ENCODE measurements at regions not wholly inside any gene's neighbourhood (a gene's known extent, or its start where the extent isn't known, plus 50 kb on each side); places are given as distances from the start of the nearest gene placed in this dataset.
A peak's percentile ranks its signal among the peaks of the same experiment; 100 is the strongest.

DNA sequence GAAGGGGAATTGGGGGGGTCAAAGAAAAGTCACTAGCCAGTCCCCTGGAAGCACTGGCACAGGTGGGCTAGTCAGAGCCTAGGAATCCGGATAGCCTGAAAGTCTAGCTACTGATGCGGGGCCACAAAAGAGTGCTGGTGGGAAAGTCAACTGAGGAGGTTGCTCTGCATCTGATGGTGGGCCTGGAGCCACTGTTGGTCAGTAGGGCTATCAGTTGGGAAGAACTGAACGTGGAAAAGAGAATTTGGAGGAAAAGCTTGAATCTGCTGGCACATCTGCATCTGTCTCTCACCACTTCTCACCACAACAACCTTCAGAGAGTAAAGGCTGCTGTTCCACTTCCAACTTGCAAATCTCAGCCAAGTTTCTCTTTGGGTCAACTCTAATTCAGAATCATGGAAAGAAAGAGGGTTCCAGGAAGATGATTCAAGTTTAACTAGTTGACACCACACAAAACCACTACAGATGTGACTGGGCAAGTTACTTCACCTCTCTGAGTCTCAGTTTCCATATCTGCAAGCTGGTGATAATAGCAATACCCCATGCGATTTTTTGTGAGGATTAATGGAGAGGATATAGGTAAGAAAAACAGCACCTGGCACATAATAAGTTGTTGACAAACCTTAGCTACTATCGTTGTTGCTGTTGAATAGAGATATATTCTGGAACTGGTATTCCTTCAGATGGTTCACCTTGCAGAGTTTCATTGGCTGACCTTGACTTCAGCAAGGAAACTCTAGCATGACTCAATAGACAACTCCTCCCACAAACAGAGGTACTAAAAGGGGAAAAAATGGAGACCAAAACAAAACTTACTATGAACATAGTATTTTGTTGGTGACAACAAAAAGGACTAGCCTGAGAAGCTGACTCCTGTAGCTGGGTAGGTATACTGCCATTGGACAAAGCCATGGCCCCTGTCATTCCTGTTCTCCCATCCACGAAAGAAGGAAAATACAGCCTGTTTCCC, 280.2 kb upstream of the STT3B start:
- Mint-ChIP-seq H3K27ac (peak overlapping the region; percentile 96), H3K9me3 (no peaks in the 10 kb centered on the region), H3K4me1 (ENCODE audit: low read depth) (peaks cover 73% of the 10 kb centered on the region), H3K4me3 (peak overlapping the region; percentile 14), H3K36me3 (peaks cover 2% of the 10 kb centered on the region), H3K27me3 (no peaks in the 10 kb centered on the region)
- ChIA-PET CTCF (interaction anchor here (0.6 to 1.1 kb wide), 2 partner anchors 10 to 120 kb away, joined by 3 to 4 read pairs; no protein-coding TSS in a partner anchor), POLR2A (interaction anchor here (0.7 to 4.0 kb wide), 7 partner anchors 20 to 280 kb away, joined by 3 to 25 read pairs (median 4); partner anchors contain the start of gene STT3B)
- DNase-seq: peak; percentile 41
- intact Hi-C loops (cut with micrococcal nuclease): loop anchor here (1.0 to 5.0 kb wide), 16 partner anchors 10 to 905 kb away; partner anchors contain the start of gene STT3B

DNA sequence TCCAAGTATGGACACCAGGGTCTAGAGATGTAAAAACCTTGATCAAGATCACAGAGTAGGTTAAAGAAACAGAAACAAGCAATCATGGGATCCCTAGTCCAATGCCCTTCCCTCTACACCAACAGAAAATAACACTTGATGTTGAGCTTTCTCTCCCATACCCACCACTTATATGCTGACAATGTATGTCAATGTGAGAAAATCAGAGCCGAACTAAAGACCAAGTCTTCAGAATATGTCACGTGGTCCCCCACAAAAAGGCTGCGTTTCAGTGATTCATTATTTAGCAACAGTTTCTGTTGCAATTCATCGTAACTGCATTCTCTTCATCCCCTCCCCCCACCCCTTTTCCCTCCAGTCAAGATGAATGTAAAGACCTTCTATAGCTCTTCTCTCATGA, 278.9 kb upstream of the STT3B start:
- Mint-ChIP-seq H3K36me3 (peaks cover 2% of the 10 kb centered on the region), H3K27ac (peak overlapping the region; percentile 96), H3K9me3 (no peaks in the 10 kb centered on the region), H3K27me3 (no peaks in the 10 kb centered on the region), H3K4me3 (peak overlapping the region; percentile 30), H3K4me1 (ENCODE audit: low read depth) (peaks cover 62% of the 10 kb centered on the region)
- DNase-seq: peak; percentile 62
- intact Hi-C loops (cut with micrococcal nuclease): loop anchor here (2.0 to 5.0 kb wide), 6 partner anchors 34 to 906 kb away; no protein-coding TSS in a partner anchor
- ChIA-PET CTCF (interaction anchor here (0.7 to 1.2 kb wide), 2 partner anchors 12 to 291 kb away, joined by 3 to 4 read pairs; no protein-coding TSS in a partner anchor), POLR2A (interaction anchor here (0.6 to 4.0 kb wide), 5 partner anchors 11 to 600 kb away, joined by 3 to 25 read pairs (median 5); partner anchors contain the start of gene STT3B)

DNA sequence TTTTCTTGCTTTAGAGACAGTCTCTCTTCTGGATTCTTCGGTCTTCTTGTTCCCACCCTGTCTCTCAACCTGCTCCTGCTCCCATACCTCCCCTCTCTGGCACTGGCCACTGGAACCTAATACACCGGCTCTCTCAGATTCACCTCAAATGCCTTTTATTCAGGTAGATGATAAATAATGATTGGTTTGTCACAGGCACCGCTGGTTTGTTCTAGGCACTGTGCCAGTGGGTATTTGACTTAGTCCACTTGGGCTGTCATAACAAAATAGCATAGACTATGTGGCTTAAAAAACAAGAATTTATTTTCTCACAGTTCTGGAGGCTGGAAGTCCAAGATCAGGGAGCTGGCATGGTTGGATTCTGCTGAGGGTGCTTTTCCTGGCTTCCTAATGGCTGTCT, 278.2 kb upstream of the STT3B start:
- H3K4me3 Mint-ChIP-seq: no peak overlapping the region

DNA sequence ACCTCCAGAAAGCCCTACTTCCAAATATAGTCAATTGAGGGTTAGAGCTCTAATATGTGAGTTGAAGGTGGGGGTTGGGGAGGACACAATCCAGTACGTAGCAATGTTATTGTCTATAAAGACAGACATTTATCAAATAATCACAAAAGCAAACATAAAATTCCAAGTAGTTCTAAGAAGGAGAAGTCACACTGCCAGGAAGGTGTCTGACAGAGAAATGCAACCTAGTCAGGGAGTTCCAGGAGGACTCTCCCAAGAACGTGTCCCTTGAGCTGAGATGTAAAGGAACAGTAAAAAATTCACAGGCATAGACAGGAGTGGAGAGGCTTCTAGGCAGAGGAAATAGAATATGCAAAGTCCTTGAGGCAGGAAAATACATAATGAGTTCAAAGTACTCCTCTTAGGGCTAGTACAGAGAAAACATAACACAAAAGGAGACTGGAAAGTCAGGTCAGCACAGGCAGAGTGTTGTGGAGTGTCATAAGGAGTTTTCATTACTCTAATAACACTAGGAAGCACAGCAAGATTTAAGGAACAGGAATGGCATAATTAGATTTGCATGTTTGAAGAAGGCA, 277.6 kb upstream of the STT3B start:
- intact Hi-C loops (cut with micrococcal nuclease): no loop called here
- H3K9me3 Mint-ChIP-seq: peaks cover 6% of the 10 kb centered on the region
- H3K36me3 Mint-ChIP-seq: peaks cover 5% of the 10 kb centered on the region
- H3K4me3 Mint-ChIP-seq: no peak overlapping the region
- no peak overlapping the region for H3K27ac Mint-ChIP-seq
- POLR2A ChIA-PET: interaction anchor here (4.0 kb wide), 1 partner anchor 278 kb away, joined by 25 read pairs; the partner anchor contains the start of gene STT3B
- CTCF ChIA-PET: no interaction called here
- H3K27me3 Mint-ChIP-seq: no peaks in the 10 kb centered on the region
- peaks cover 49% of the 10 kb centered on the region for H3K4me1 Mint-ChIP-seq (ENCODE audit: low read depth)
- no peak for DNase-seq

More for the DNA sequence above, 278.2 kb upstream of the STT3B start:
- Mint-ChIP-seq H3K36me3 (peaks cover 5% of the 10 kb centered on the region), H3K27me3 (no peaks in the 10 kb centered on the region), H3K4me1 (ENCODE audit: low read depth) (peaks cover 55% of the 10 kb centered on the region), H3K9me3 (peaks cover 4% of the 10 kb centered on the region), H3K27ac (peak overlapping the region; percentile 96)
- intact Hi-C loops (cut with micrococcal nuclease): loop anchor here (5.0 kb wide), 4 partner anchors 33 to 907 kb away; no protein-coding TSS in a partner anchor
- CTCF ChIA-PET: interaction anchor here (0.7 to 1.2 kb wide), 2 partner anchors 13 to 290 kb away, joined by 3 to 4 read pairs; no protein-coding TSS in a partner anchor
- DNase-seq: no peak
- POLR2A ChIA-PET: interaction anchor here (0.6 to 4.0 kb wide), 4 partner anchors 12 to 601 kb away, joined by 3 to 25 read pairs (median 4); partner anchors contain the start of gene STT3B

DNA sequence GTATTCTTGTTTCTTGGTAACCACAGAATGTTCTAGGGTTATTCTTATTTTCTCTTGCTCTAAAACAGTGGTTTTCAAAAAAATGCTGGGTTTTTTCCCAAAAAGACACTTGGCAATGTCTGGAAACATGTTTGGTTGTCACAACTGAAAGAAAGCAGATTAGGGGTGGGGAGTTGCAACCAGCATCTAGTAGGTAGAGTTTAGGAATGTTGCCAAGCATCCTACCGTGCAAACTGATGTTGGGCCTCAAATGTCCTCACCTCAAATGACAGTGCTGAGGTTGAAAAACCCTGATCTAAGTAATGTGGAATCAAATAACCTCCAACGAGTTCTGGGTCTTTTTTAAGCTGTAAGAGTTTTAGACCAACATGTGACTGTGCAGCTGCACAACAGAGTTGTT, 270.5 kb upstream of the STT3B start:
- DNase-seq: no peak
- Mint-ChIP-seq H3K36me3 (peaks cover 3% of the 10 kb centered on the region), H3K27ac (no peak overlapping the region), H3K9me3 (peaks cover 12% of the 10 kb centered on the region), H3K4me1 (ENCODE audit: low read depth) (no peaks in the 10 kb centered on the region), H3K27me3 (no peaks in the 10 kb centered on the region), H3K4me3 (no peak overlapping the region)
- POLR2A ChIA-PET: no interaction called here
- CTCF ChIA-PET: no interaction called here
- intact Hi-C loops (cut with micrococcal nuclease): no loop called here

DNA sequence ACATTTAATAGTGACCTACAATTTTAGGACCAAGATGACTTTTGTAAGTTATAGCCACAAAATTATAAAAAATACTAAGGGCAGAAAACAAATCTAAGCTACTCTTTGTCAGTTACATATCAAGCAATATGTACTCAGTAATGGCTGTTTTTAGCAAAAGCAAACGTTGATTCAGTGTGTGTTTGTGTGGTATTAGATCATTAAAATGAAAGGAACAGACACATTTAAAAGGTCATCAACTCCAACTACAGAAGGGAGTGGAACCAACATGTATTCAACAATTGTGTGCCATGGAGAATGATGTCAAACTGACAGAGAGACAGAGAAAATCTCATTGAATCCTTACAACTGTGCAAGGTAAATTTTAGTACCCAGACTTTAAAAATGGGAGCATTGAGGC, 268.8 kb upstream of the STT3B start:
- Mint-ChIP-seq H3K36me3 (peaks cover 3% of the 10 kb centered on the region), H3K4me3 (no peak overlapping the region), H3K4me1 (ENCODE audit: low read depth) (peaks cover 3% of the 10 kb centered on the region), H3K27ac (no peak overlapping the region), H3K9me3 (peaks cover 12% of the 10 kb centered on the region), H3K27me3 (no peaks in the 10 kb centered on the region)
- intact Hi-C loops (cut with micrococcal nuclease): no loop called here
- ChIA-PET CTCF (no interaction called here), POLR2A (no interaction called here)
- no peak for DNase-seq

DNA sequence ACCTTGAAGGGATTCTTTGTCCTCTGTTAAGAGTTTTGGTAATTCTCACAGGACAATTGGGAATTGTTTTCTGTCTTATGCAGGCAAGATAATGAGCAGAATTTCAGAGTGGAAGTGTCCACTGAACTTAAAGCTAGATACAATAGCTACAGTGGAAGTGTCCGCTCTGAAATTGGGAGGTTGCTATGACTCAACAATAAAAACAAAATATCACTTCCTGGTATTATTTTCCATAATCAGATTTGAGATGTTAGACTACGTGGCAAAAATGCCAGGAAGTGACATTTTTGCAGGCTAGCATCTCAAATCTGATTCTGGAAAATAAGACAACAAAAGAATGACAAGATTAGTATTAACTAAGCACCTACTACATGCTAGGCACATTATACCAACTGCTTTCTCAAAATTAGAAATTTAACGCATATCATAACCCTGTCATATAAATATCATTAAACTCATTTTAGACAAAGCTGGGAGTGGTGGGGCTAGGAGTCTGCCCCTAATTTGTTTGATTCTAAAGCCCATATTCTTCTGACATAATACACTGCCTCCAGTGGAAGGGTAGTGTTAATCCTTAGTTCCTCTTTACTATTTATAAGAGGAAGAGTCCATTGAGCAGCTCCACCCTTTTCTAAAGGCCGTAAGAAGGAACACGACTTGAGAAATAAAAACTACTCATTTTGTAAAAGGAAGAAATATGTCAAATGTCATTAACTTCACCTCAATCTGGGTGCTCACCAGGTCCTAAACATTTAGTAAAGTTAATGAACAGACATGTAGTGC, 266.9 kb upstream of the STT3B start:
- no peak for DNase-seq
- peaks cover 3% of the 10 kb centered on the region for H3K9me3 Mint-ChIP-seq
- ChIA-PET POLR2A (no interaction called here), CTCF (no interaction called here)
- intact Hi-C loops (cut with micrococcal nuclease): no loop called here
- H3K4me1 Mint-ChIP-seq (ENCODE audit: low read depth): peaks cover 4% of the 10 kb centered on the region
- no peaks in the 10 kb centered on the region for H3K36me3 Mint-ChIP-seq
- no peaks in the 10 kb centered on the region for H3K27me3 Mint-ChIP-seq
- no peak overlapping the region for H3K4me3 Mint-ChIP-seq
- H3K27ac Mint-ChIP-seq: no peak overlapping the region

DNA sequence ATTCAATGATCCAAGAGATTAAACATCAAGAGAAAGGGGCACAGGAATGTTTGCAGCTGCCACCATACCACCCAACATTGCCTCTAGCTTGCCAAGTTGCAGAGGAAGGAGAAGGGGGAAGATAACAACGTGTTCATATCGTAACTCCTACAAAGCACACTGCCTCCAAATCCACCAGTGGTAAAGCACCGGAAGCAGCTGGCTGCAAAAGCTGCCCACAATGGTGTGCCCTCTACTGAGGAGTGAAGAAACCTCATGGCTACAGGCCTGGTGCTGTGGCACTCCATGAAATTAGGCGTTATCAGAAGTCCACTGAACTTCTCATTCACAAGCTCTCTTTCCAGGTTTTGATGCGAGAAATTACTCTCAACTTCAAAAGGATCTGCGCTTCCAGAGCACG, 263.9 kb upstream of the STT3B start:
- ChIA-PET POLR2A (no interaction called here), CTCF (interaction anchor here (1.3 kb wide), 2 partner anchors 29 to 267 kb away, joined by 3 read pairs; no protein-coding TSS in a partner anchor)
- Mint-ChIP-seq H3K36me3 (no peaks in the 10 kb centered on the region), H3K27ac (no peak overlapping the region), H3K9me3 (no peaks in the 10 kb centered on the region), H3K4me1 (ENCODE audit: low read depth) (peaks cover 8% of the 10 kb centered on the region), H3K27me3 (no peaks in the 10 kb centered on the region), H3K4me3 (no peak overlapping the region)
- no peak for DNase-seq
- intact Hi-C loops (cut with micrococcal nuclease): no loop called here

DNA sequence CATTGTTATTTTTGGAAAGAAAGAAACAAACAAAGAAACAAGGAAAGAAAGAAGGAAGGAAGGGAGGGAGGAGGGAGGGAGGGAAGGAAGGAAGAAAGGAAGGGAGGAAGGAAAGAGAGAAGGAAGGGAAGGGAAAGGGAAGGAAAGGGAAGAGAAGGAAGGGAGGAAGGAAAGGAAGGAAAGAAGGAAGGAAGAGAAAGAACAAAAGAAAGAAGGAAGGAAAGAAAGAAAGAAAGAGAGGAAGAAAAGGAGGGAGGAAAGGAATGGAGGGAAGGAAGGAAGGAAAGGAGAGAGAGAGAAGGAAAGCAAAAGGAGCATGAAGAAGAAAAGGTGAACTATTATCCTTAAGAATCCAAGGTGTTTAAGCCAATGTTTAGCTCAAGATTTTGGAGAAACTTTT, 262.7 kb upstream of the STT3B start:
- intact Hi-C loops (cut with micrococcal nuclease): loop anchor here (5.0 kb wide), 1 partner anchor 163 kb away; no protein-coding TSS in a partner anchor
- H3K4me1 Mint-ChIP-seq (ENCODE audit: low read depth): peaks cover 8% of the 10 kb centered on the region

DNA sequence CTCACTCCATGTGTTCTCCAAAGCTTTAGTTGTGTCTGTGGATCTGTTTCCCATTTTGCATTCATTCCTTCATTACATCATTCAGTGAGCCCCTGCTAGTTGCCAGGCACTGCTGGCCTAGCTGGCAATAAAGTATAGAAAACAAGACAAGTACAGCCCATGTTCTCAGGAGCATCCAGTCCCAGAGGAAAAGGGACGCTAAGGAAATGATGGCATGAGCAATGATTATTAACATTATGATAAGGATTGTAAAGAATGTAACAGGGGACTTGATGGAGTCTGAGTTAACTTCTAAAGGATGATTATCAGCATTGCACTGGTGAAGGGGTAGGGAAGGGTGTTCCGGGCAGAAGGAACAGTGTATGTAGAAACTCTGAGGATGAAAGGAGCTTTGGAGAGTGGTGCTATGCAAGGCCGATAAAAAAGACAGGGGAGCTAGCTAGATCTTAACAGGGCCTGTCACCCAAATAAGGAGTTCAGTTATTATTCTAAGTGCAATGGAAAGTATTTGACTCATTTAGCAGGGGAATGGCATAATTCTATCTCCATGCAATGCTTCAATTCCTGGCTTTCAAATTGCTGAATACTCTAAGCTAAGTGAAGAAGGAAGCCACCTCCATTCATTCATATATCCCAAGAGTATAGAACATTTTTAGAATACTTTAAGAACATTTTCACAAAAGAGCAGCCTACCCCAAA, 258.2 kb upstream of the STT3B start:
- H3K27me3 Mint-ChIP-seq: no peaks in the 10 kb centered on the region
- intact Hi-C loops (cut with micrococcal nuclease): loop anchor here (5.0 kb wide), 1 partner anchor 167 kb away; no protein-coding TSS in a partner anchor
- ChIA-PET CTCF (no interaction called here), POLR2A (no interaction called here)
- H3K27ac Mint-ChIP-seq: no peak overlapping the region
- H3K4me1 Mint-ChIP-seq (ENCODE audit: low read depth): peaks cover 13% of the 10 kb centered on the region
- no peaks in the 10 kb centered on the region for H3K36me3 Mint-ChIP-seq
- H3K4me3 Mint-ChIP-seq: no peak overlapping the region
- no peak for DNase-seq
- no peaks in the 10 kb centered on the region for H3K9me3 Mint-ChIP-seq

More for the DNA sequence above, 262.7 kb upstream of the STT3B start:
- Mint-ChIP-seq H3K9me3 (no peaks in the 10 kb centered on the region), H3K4me3 (no peak overlapping the region), H3K27me3 (no peaks in the 10 kb centered on the region), H3K27ac (no peak overlapping the region), H3K36me3 (no peaks in the 10 kb centered on the region)
- DNase-seq: no peak
- POLR2A ChIA-PET: no interaction called here
- CTCF ChIA-PET: no interaction called here

DNA sequence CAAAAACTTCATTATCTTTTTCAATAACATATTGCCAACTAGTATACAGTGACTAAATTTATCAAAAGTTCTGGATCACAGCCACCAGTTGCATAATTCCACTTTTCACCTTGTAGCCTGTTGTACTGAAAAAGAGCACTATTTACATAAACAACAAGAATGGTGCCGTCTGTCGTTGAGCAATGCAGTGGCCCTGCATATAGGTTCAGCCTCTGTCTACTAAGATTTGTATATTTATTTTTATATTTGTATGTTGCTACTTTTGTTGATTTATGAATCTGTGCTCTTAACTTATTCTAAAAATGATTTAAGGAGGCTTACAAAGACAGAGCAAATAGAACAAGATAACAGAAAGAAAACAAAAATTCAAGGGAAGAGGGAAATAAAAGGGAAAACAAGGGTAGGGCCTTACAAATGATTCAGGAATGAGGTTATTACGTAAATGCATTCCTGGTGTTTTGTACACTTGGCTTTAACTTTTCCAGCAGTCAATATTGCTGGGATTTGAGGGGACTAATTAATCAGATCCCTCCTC, 257.6 kb upstream of the STT3B start:
- Mint-ChIP-seq H3K27ac (no peak overlapping the region), H3K27me3 (no peaks in the 10 kb centered on the region), H3K4me3 (no peak overlapping the region), H3K9me3 (no peaks in the 10 kb centered on the region), H3K4me1 (ENCODE audit: low read depth) (peaks cover 13% of the 10 kb centered on the region), H3K36me3 (no peaks in the 10 kb centered on the region)
- POLR2A ChIA-PET: no interaction called here
- no peak for DNase-seq
- intact Hi-C loops (cut with micrococcal nuclease): no loop called here
- CTCF ChIA-PET: no interaction called here
